Peyer's patch (tissue), 4 donors: ENCODE measurements at regions not wholly inside any gene's neighbourhood (a gene's known extent, or its start where the extent isn't known, plus 50 kb on each side); places are given as distances from the start of the nearest gene placed in this dataset.

Experiments
- CTCF ChIP-seq, 6 experiments: fragments of 450-650 bp in 4 of 6; fragments of 200-600 bp in 2 of 6; sonication (generic) in 1 of 6; IDR thresholded peaks; one replicate each; pipeline ENCODE4 v1.5.1; 2017 to 2019; ENCODE audit warnings: antibody characterized with exemption in 6 of 6, mild to moderate bottlenecking in 3 of 6, moderate library complexity in 1 of 6
- POLR2A ChIP-seq, 2 donors: fragments of 450-650 bp; IDR thresholded peaks; one replicate each; pipeline ENCODE4 v1.5.1; 2017; ENCODE audit warnings: antibody characterized with exemption in 2 of 2, mild to moderate bottlenecking in 2 of 2, moderate library complexity in 2 of 2

- TF ChIP-seq CTCF (IDR thresholded peaks at IDR 0.05) (no peak), POLR2A (IDR thresholded peaks at IDR 0.05) (no peak)
Measured at GRCh38 chr12:33654313-33654712, 214.7 kb upstream of the SYT10 start.
